Stomach (tissue), 8 donors: ENCODE measurements at regions not wholly inside any gene's neighbourhood (a gene's known extent, or its start where the extent isn't known, plus 50 kb on each side); places are given as distances from the start of the nearest gene placed in this dataset.

Experiments used
- DNase-seq, 2 donors: peaks; one replicate each; pipeline versions ENCODE4 v3.0.0 to v3.0.0-alpha.2; 2013 to 2019
- H3K27ac ChIP-seq, 5 donors: fragments of 200-600 bp in 4 of 5; sonication (generic) in 4 of 5; one replicate each; pipeline ENCODE4 v1.5.1; 2013 to 2019; ENCODE audit warnings: mild to moderate bottlenecking in 1 of 5, moderate library complexity in 1 of 5
- H3K27me3 ChIP-seq, 3 donors: fragments of 200-600 bp; sonication (generic); one replicate each; pipeline ENCODE4 v1.5.1; 2017 to 2019; ENCODE audit warnings: mixed run types in 1 of 3
- H3K36me3 ChIP-seq, 4 donors: fragments of 200-600 bp; sonication (generic); 1 replicate in 3 of 4; 2 replicates in 1 of 4; pipeline ENCODE4 v1.5.1; 2016 to 2019
- H3K4me1 ChIP-seq, 4 donors: fragments of 200-600 bp; sonication (generic); one replicate each; pipeline ENCODE4 v1.5.1; 2016 to 2019
- H3K4me3 ChIP-seq, 4 donors: fragments of 200-600 bp; sonication (generic) in 3 of 4; one replicate each; pipeline ENCODE4 v1.5.1; 2016 to 2019; ENCODE audit warnings: mild to moderate bottlenecking in 1 of 4
- H3K9me3 ChIP-seq, 4 donors: fragments of 200-600 bp; sonication (generic); one replicate each; pipeline ENCODE4 v1.5.1; 2016 to 2019
- EP300 ChIP-seq: sonication (generic); formaldehyde crosslinking; IDR thresholded peaks from one replicate; pipeline ENCODE4 v1.6.1; 2017; ENCODE audit warnings: antibody characterized with exemption
- POLR2A ChIP-seq, 4 donors: fragments of 450-650 bp; IDR thresholded peaks; one replicate each; pipeline ENCODE4 v1.6.1; 2016; ENCODE audit warnings: antibody characterized with exemption in 4 of 4, control low read depth in 2 of 4, mild to moderate bottlenecking in 1 of 4, moderate library complexity in 1 of 4
- POLR2AphosphoS5 ChIP-seq, 3 donors: sonication (generic); formaldehyde crosslinking; IDR thresholded peaks; one replicate each; pipeline ENCODE4 v1.6.1; 2016; ENCODE audit warnings: antibody characterized with exemption in 3 of 3
- WGBS, 5 donors: extraction: QIAGEN DNeasy Blood & Tissue Kit in 3 of 5; methylation state at CpG; one replicate each; pipeline versions ENCODE4 v1.1.5 to v1.1.7; 2013 to 2018; 5-methylcytosine and 5-hydroxymethylcytosine counted together
- intact Hi-C: fragments of 100-400 bp; cut with DNase I; formaldehyde crosslinking; loops from one replicate; pipeline ENCODE4 v1.15.1; 2023; ENCODE audit warnings: low total_unique reads
- TF ChIP-seq, protein P1 (sequence below), 7 experiments: fragments of 450-650 bp in 4 of 7; fragments of 200-600 bp in 3 of 7; sonication (generic) in 3 of 7; IDR thresholded peaks; one replicate each; pipeline ENCODE4 v1.5.1; 2016 to 2019; ENCODE audit warnings: antibody characterized with exemption in 7 of 7, control low read depth in 2 of 7, mild to moderate bottlenecking in 1 of 7
- donor health status: healthy with polysubstance abuse.
- donor health status: Bipolar disorder and iron deficiency.
- donor health status: healthy.

DNA sequence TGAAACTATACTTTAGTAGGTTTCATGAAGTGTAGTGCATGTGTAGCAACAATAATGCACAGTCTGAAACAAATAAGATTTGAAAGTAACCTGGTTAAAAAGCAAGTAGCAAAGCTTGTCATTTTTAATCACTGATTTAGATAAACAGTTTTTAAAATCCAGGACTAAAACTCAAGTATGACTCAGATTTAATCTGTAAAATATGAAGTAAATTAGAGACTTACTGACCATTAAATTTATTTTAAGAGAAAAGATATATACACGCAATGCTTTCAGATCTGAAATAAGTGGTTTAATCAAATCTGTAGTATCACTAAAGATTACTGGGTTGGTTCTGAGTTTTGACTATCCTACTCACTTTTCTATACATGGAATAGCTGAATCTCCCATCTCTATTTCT, 300.7 kb upstream of the RBMS3 start:
- Histone ChIP-seq H3K9me3 (no peaks in the 10 kb centered on the region), H3K36me3 (no peaks in the 10 kb centered on the region), H3K27me3 (no peaks in the 10 kb centered on the region), H3K4me1 (no peaks in the 10 kb centered on the region), H3K4me3 (no peak overlapping the region), H3K27ac (no peak overlapping the region)
- 70 to 94% (median 84%) methylated on average over 1 of the region's 1 CpG for WGBS, 5 donors
- DNase-seq: no peak
- TF ChIP-seq EP300 (no peak), POLR2AphosphoS5 (IDR thresholded peaks at IDR 0.05) (no peak), POLR2A (IDR thresholded peaks at IDR 0.05) (no peak)
- TF ChIP-seq, protein P1, sequence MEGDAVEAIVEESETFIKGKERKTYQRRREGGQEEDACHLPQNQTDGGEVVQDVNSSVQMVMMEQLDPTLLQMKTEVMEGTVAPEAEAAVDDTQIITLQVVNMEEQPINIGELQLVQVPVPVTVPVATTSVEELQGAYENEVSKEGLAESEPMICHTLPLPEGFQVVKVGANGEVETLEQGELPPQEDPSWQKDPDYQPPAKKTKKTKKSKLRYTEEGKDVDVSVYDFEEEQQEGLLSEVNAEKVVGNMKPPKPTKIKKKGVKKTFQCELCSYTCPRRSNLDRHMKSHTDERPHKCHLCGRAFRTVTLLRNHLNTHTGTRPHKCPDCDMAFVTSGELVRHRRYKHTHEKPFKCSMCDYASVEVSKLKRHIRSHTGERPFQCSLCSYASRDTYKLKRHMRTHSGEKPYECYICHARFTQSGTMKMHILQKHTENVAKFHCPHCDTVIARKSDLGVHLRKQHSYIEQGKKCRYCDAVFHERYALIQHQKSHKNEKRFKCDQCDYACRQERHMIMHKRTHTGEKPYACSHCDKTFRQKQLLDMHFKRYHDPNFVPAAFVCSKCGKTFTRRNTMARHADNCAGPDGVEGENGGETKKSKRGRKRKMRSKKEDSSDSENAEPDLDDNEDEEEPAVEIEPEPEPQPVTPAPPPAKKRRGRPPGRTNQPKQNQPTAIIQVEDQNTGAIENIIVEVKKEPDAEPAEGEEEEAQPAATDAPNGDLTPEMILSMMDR (IDR thresholded peaks at IDR 0.05): no peak
- intact Hi-C loops: no loop called here

DNA sequence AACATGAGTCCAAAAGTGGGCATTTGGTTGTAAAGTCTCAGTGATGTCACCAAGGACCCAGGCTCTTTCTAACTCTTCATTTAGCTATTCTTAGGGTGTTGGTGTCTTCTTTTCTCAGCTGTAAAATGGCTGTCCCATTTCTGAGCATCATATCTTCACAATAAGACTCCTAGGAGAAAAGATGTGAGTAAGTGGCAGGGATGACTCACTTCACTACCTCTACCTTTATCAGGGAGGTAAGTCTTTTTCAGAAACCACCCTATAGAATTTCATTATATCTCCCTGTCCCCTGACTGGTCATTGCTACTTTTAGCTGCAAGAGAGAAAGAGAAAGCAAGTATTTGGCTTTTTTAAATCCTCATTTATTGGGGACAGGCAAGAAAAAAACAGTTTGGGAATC, 300.2 kb upstream of the RBMS3 start:
- TF ChIP-seq EP300 (no peak), POLR2AphosphoS5 (IDR thresholded peaks at IDR 0.05) (no peak), POLR2A (IDR thresholded peaks at IDR 0.05) (no peak)
- TF ChIP-seq, protein P1 (IDR thresholded peaks at IDR 0.05): no peak
- Histone ChIP-seq H3K27me3 (no peaks in the 10 kb centered on the region), H3K27ac (no peak overlapping the region), H3K9me3 (no peaks in the 10 kb centered on the region), H3K4me1 (no peaks in the 10 kb centered on the region), H3K36me3 (no peaks in the 10 kb centered on the region), H3K4me3 (no peak overlapping the region)
- DNase-seq: no peak
- intact Hi-C loops: no loop called here

DNA sequence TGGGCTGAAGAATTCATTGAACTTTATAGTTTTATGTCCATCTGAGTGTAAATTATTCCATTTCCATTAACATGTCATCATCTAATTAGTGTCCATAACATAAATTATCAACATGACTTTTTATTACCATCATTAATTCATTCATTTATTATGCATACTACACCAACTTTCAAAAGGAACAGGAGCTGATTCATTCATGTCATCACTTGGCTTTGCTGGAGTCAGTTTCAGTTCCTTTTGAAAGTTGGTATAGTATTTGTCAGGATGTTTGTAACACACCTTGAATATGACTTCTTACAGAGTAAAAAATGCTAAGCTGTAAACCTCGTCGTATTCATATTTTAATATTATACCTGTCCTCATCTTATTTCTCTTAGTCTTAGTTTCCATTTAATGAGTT, 298.0 kb upstream of the RBMS3 start:
- Histone ChIP-seq H3K4me1 (no peaks in the 10 kb centered on the region), H3K27ac (no peak overlapping the region), H3K4me3 (no peak overlapping the region), H3K36me3 (no peaks in the 10 kb centered on the region), H3K27me3 (no peaks in the 10 kb centered on the region), H3K9me3 (no peaks in the 10 kb centered on the region)
- WGBS, 5 donors: 93 to 98% (median 94%) methylated on average over 2 of the region's 2 CpGs
- intact Hi-C loops: no loop called here
- TF ChIP-seq, protein P1 (IDR thresholded peaks at IDR 0.05): no peak
- no peak for TF ChIP-seq EP300
- no peak for TF ChIP-seq POLR2AphosphoS5 (IDR thresholded peaks at IDR 0.05)
- TF ChIP-seq POLR2A (IDR thresholded peaks at IDR 0.05): no peak
- no peak for DNase-seq

DNA sequence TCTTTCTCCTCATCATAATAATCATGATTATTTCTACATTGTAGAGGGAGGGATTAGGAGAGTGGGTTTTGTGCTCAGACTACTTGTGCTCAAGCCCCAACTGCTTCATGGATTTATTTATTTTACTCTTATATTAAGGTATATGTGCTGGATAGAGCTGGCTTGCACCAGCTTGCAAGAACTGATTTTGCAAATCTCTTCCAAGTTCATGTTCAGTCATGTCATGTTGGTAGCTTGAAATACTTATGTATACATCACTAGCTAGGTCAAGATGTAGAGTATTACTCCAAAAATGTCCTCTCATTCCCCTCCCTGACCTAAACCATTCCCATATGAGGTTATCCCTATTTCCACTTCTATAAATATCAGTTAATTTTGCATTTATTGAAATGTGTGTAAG, 293.9 kb upstream of the RBMS3 start:
- H3K4me1 ChIP-seq: no peaks in the 10 kb centered on the region
- intact Hi-C loops: no loop called here
- H3K9me3 ChIP-seq: peaks cover 0 to 4% (median 0%) of the 10 kb centered on the region in 4 donors
- TF ChIP-seq EP300 (no peak), POLR2AphosphoS5 (IDR thresholded peaks at IDR 0.05) (no peak), POLR2A (IDR thresholded peaks at IDR 0.05) (no peak)
- TF ChIP-seq, protein P1 (IDR thresholded peaks at IDR 0.05): no peak
- H3K27me3 ChIP-seq: no peaks in the 10 kb centered on the region
- no peaks in the 10 kb centered on the region for H3K36me3 ChIP-seq
- H3K4me3 ChIP-seq: no peak overlapping the region
- no peak for DNase-seq
- no peak overlapping the region for H3K27ac ChIP-seq
